ENCODE measurements at regions not wholly inside any gene's neighbourhood (a gene's known extent, or its start where the extent isn't known, plus 50 kb on each side); places are given as distances from the start of the nearest gene placed in this dataset.

GRCh38 chr7:10734595-10734994 is 239.1 kb upstream of the PHF14 start:
- no peak for TF ChIP-seq CEBPB (IDR thresholded peaks at IDR 0.05)
- no peak for TF ChIP-seq YY1 (IDR thresholded peaks at IDR 0.05; ENCODE audit: low read depth)
- TF ChIP-seq TAF1 (IDR thresholded peaks at IDR 0.05; ENCODE audit: low read depth), result no peak
- TF ChIP-seq USF1 (IDR thresholded peaks at IDR 0.05), result no peak
- TF ChIP-seq CREB1 (IDR thresholded peaks at IDR 0.05; ENCODE audit: low read depth), result no peak
- no peak for TF ChIP-seq NFIC (IDR thresholded peaks at IDR 0.05)

Data from Ishikawa (cell line).